ENCODE measurements at regions not wholly inside any gene's neighbourhood (a gene's known extent, or its start where the extent isn't known, plus 50 kb on each side); places are given as distances from the start of the nearest gene placed in this dataset.

DNA sequence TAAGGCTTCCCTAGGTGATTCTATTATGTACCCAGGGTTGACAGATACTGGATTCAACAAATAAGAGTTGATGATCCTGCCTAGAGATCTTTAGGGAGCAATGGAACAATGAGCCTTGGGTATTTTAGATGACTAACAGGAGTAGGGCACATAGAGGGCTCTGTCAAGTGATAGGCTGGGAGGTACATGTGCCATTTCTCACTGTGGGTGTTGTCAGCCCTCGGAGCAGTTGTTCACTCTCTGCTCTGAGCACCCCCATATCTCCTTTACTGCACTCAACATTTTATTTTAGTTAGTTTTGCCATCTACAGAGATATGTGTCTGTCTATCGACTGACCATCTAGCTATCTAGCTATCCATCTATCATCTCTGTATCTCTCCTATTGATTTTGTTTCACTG, 950.6 kb downstream of the TYW1 start:
- DNase-seq = no peak

DNA sequence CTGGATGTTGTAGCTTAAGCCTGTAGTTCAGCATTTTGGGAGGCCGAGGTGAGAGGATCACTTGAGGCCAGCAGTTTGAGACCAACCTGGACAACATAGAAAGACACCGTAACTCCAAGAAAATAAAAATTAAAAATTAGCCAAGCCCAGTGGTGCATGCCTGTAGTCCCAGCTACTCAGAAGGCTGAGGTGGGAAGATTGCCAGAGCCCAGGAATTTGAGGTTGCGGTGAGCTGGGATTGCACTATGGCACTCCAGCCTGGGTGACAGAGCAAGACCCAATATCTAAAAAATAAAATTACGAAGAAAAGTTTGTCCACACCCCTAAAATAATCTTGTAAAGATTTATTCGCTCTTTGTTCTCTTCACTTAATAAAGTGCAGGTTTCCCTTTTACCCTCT, 951.0 kb downstream of the TYW1 start:
- DNase-seq = no peak

DNA sequence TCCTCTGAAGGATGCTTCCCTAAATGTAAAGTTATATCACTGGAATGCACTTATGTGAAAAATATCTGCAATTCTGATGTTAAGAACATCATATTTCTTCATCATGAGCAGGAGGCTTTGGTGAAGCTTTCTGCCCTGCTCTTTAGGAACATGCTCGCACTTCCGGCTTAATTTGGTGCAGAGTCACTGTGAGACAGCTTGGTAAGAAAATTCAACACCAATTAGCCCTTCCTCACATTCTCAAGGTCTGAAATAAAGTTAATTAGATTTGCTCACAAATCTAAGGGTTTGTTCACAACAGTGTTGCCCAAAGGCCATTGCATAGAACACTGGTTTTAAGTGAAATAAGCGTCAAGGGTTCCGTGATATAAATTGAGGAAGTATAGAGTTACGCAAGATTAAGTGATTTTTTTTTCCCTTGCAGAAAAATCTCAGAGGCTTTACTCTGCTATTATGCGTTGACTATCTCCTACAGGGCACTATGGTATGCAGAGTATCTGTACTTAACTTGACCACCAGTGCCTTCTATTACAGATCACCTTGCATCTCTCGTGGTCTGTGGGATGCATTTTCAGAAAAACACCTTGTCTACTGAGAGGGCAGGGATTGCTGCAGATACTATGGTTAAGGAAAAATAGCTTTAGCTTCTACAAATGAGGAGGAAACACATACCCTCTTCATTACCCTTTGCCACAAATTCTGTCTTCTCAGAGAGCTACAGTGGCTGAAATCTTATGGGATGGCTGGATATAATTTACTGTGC, 953.9 kb downstream of the TYW1 start:
- no peak for DNase-seq

DNA sequence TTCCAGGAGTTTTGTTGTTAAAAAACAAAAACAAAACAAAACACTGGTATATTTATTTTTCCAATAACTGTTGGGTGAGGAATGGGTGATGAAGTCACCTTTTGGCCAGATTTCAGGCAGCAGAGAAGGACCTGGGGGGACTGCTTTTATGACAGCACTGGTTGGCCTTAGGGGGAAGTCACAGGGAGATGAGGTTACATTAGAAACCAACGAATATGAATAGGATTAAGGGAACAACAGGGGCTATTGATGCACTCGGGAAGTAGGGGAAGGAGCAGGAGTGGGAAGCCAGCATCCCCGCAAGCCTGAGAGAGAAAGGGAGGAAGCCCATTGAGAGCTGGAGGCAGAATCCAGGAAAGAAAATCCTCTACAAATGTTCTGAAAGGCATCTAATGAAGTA, 958.4 kb downstream of the TYW1 start:
- DNase-seq = no peak

DNA sequence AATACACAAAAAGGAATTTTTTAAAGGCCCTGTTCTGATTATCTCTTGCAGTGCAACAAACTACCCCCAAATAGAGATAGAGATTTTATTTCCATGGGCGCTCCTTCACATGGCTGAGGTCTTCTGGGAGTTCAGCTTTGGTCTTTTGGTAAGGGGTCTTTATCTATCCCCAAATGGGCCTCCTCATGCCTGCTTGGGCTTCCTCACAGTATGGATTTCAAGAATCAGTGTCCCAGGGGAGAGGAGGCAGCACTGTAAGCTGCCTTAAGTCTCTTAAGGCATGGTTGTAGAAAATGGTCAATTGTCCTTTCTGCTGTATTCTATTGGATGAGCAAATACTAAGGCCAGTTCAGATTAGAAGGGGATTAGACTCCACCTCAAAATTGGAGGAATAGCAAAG, 966.2 kb downstream of the TYW1 start:
- DNase-seq = no peak

DNA sequence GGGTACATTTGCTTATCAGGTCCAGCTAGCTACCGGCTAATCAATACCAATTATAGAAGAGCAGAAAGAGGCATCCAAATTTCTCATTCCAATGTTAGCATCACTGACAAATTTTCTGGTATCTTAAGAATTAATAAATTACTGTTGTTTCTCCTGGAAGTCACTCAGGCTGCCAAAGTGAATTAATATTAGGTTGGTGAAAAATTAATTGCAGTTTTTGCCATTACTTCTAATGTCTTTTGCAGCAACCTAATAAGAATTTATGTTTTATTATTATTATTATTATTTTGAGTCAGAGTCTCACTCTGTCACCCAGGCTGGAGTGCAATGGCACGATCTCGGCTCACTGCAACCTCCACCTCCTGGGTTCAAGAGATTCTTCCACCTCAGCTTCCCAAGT, 979.9 kb downstream of the TYW1 start:
- DNase-seq = no peak

DNA sequence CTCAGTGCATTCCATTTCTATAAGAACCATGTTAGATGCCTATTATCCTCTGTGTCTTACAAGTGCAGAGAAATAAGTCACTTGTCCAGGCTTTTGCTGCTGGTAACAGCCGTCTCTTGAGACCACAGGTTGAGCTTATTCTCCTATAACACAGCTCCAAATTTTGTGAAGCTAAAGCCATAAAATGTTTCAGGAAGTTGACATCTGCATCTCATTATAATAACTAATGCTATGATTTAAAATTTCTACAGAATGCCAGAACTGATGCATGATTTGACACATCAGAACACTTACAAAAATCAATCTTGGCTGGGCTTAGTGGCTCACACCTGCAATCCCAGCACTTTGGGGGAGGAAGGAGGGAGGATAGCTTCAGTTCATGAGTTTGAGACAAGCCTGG, 986.9 kb downstream of the TYW1 start:
- DNase-seq = no peak

DNA sequence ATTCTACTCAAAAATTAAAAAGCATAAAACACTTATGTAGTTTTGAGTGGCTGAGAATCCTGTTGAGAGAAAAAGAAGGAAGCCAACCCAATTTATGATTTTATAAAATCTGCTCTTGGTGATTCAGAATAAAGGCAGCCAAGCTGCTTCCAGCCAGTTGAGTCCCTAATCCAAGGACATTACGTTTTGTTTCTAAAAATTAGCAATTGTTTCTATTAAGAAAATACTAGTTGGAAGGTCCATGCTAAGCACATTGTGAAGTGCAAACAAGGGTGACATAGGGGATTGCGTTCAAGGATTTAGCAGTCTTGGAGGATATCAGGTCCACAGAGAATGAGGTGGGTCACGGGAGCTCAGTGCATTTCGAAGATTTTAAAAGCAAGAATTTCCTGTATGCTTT, 987.7 kb downstream of the TYW1 start:
- DNase-seq = no peak

DNA sequence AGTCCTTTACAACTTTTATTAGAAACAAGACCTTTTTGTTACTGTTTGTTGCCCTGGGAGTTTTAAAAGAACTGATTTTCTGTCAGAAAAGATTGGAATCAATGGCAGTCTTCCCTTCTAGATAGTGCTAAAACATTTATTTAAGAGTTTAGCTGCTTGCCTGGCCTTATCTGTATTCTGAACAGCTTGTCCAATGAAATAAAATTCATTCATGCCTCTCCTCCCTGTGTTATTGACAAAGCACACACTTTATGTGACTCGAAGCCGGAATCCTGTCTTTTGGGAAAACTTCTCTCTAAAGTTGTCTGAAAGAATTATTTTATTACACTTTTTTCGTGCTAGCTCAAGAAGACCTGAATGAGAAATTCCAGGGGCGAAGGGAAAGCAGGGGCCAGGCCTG, 992.5 kb downstream of the TYW1 start:
- DNase-seq = no peak

DNA sequence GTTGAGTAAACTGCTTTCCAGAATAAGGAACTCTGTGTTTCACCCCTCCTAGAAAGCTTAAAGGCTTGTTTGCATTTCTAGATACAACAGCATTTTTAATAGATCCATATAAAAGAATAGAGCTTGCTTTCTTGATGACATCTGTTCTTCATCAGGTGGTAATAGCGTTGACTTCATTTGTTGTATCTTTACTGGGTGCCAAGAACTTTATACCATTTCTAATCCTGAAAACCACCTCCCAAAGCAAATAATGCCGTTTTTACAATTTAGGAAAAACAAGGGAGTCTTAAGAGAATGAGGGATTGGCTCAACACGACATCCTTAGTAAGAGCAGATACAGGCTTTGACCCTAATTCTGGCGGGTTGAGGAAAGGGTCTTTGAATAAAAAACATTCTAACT, 993.4 kb downstream of the TYW1 start:
- no peak for DNase-seq

DNA sequence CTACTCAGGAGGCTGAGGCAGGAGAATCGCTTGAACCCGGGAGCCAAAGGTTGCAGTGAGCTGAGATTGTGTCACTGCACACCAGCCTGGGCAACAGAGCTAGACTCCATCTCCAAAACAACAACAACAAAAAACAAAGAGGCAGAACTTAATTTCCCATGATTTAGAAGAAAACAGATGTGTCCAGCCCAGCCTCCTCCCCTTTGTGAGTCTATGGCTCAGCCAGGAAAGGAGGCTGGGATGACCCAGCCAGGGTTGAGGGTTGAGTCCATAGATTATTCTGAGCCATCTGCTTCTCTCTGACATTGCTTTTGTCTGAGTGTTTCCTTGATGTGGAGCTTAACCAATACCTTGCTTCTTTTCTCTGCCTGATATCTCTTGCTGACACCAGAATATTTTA, 994.1 kb downstream of the TYW1 start:
- DNase-seq = no peak

DNA sequence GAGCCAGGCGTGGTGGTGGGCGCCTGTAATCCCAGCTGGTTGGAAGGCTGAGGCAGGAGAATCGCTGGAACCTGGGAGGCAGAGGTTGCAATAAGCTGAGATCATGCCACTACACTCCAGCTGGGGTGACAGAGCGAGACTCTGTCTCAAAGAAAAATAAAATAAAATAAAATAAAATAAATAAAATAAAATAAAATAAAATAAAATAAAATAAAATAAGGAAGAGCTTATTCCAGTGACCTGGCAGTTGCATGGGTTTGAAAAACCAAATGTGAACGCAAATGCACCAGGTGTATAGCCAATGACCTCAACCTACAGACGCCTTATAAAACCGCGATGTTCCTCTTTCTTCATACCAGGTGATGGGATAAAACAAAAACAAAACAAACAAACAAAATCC, 995.7 kb downstream of the TYW1 start:
- no peak for DNase-seq

DNA sequence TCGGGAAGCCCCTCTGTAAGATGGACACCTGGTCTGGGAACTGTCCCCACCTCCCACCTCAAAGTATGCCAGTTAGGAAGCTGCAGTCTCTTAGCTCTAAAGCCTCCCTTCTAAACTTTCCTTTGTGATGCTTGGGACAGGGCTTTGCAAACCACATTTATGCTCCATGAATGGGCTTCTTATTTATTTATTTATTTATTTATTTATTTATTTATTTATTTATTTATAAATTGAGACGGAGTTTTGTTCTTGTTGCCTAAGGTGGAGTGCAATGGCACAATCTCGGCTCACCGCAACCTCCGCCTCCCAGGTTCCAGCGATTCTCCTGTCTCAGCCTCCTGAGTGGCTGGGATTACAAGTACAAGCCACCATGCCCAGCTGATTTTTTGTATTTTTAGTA, 1009.4 kb downstream of the TYW1 start:
- DNase-seq = no peak

DNA sequence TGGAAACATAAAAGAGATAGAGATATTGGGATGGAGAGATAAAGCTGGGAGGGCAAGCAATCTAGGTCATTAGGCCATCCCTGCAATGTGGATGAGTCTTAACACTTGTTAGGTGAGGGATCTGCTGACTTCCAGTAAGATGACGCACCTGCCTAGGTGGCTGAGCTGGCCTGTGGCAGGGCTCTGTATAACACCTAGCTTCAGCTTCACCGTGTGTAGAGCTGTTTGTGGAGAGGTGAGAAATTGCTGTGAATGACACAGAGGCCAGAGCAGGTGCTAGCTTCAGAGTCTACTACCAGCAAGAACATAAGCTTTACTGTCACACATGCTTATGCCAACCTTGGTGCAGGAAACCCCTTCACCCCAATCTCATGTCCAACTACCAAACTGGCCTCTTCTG, 1010.0 kb downstream of the TYW1 start:
- no peak for DNase-seq

DNA sequence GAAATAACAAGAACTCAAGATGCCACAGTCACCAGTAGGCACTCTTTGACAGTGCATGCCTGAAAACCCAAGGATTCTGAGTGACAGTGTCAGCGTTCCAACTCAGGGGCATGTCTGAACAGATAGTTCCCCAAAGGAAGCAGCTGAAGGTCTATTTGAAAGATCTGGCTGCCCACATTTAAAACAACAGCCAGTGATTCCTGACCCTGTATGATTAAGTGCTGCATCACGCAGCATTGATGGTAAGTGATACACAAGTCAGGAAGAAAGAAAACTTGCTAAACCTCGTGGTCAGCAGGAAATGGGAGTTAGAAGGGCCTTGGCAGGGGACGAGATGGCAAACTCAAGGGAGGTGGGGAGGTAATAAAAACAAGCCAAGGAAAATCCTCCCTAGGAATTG, 1013.1 kb downstream of the TYW1 start:
- no peak for DNase-seq

DNA sequence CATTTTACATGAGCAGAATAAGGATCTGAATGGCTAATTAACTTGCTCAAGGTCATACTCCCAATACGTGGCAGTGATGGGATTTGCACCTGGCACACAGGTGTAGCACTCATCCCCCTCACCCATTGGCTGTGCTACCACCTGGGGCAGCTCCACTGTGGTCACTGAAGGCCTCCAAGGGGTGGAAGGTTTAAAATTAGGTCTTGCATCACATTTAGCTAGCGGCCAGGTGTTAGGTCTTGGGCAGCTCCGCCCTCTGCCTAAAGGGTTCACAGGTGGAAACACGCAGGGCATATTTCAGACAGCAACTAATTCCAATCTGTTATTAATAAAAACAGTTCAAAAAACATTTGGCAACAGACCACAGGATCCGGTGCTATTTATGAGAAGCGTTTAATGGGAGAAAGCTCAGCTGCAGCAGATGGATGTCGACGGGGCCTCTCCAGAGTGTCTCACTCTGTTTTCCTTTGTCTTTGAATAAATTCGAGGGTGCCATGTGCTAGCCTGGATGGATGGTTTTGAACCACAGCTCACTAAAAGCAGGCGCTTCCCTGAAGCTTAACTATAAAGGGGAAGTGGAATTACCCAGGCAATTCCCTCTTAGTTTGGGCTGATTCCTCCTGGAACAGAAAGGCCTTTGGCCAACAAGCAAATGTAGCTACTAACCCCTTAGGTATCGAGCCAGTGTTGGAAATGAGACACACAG, 1017.6 kb downstream of the TYW1 start:
- DNase-seq = no peak

DNA sequence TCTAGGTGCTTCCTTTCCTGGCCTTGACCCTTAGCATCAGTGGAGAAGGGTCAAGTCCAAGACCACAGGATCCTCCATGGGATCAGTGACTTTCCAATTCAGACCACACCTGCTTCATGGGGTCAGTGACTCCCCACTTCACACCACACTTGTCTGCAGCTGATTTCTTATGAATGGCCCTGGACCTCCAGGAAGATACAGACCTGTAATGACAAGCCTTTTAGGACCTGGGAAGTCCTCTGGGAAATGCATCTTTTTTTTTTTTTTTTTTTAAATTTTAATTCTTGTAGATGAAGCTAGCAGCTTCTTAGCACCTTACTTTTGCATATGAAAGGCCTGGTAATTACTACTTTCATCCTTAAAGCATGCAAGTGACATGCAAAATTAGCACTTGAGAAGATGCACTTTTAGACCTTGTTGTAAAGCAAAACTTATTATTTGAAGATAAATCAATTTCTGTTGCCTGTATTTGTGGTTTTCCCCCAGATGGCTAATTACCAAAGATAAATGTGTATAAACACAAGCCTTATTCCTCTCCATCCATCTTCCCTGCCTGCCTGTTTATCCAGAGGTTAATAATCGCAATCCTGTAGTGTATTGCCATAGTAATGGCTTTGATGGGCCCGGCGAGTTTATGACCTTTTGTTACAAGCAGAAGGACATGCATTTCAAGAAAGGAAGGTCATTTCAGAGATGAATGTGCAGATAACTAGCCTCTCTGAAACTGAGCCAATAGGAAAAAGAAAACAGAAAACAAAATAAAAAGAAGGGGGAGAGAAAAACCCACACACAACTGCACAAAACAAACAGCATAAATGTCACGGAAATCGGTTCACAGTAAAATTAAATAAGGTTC, 1018.7 kb downstream of the TYW1 start:
- no peak for DNase-seq

DNA sequence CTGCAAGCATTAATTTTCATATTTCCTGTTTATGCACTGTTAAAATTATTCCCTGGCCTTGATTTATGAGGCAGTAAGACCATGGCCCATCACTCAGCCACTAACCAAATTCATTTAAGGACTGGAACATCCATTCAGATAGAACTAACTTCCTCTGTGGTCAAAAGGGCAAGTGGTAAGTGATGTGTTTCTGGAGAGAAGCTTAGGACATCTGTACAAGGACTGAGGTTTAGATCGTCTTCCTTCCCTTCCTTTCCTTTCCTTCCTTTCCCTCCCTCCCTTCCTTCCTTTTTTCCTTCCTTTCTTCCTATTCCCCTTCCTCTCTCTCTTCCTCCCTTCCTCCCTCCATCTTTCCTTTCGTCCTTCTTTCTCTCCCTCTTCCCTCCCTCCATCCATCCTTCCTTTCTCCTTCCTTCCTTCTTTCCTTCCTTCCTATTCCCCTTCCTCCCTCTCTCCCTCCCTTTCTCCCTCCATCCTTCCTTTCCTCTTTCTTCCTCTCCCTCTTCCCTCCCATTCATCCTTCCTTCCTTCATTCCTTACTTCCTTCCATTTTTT, 1019.4 kb downstream of the TYW1 start:
- DNase-seq = no peak

DNA sequence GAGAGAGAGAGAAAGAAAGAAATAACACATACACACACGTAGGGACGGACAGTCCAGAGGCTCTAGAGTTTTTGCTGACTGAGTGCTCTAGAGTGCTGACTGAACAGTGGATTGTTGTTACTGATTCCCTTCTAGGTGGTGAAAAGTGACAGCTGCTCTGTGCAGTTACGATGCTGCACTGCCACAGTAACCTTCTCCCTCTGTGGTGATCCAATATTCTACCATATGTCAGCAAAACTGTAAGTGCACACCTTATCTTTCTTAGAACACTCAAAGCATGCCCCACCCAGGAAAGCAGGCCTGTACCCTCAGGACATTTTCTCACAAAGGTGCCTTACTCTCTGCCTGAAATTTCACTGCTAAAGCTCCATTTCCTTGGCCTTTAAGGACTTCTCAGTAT, 1023.5 kb downstream of the TYW1 start:
- no peak for DNase-seq

DNA sequence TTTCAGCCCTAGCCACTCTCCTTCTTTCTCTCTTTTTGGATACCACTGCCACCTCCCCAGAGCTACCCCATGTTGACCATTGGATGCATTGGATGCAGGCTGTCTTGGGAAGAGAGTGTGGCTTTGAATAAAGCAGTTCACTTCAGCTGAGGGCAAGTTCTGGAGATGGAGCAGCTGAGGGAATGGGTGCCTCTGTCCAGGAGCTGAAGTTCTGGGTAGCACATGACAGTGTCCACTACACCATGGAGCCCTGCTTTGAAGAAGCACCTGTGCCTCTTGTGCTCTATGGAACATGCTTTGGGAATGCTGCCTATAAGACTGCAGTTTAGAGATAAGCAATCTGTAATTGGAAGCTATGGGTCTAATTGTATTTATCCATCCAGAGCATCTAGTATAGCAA, 1028.7 kb downstream of the TYW1 start:
- DNase-seq = no peak

DNA sequence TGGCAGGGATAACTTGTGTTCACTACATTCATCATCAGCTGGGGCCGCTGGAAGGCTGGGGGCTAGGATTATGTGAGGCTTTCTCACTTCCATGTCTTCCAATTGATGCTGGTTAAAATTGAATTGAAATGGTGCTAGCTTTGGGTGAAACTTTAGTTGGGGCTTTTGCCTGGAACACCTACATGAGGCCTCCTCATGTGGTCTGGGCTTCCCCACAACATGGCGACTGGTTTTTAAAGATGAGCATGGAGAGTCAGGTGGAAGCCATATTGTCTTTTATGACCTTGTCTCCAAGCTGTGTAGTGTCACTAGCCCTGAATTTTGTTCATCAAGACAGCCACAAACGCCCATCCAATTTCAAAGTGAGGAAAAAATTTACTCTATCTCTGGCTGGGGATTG, 1033.9 kb downstream of the TYW1 start:
- DNase-seq = no peak

DNA sequence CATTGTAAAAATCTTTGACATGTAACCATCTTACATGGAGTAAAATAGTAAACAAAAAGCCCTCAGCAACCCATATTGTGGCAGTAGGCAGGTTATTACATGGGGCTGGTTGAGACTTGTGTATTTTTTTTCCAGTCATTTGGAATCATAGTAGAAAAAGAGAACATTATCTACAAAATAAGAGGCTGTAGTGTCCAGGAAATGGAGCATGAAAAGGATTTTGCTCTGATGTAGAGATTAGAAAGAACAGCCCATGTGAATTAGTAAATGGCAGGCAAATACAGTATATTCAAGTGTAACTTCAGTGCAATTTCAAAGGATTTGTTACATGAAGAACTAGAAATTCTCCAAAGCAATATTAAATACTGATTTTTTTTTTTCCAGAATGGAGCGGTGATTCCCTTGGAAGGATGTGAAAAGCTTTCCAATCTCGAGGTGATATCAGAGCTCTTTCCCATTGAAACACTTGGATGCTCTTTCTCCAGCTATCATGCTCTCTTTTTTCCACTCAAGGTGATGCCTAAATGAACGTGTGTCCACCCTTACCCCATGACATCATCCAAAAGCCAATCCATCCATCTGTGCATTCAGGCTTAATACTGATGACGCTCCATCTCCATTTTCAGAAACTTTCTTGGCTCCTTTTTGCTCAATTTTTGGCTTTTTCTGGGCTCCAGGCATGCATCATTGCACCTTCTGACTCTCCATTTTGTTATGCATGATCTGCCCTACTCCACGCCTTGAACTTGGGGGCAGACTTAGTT, 1034.7 kb downstream of the TYW1 start:
- DNase-seq = no peak
